Trophoblast cell (in vitro differentiated cells and primary cell): ENCODE measurements at regions not wholly inside any gene's neighbourhood (a gene's known extent, or its start where the extent isn't known, plus 50 kb on each side); places are given as distances from the start of the nearest gene placed in this dataset.
A peak's percentile ranks its signal among the peaks of the same experiment; 100 is the strongest.

Source experiments
- DNase-seq, 2 donors: peaks; one replicate each; pipeline ENCODE4 v3.0.0-alpha.2; 2016
- H2AFZ ChIP-seq: 2 replicates; pipeline ENCODE4 v1.6.1; 2013; ENCODE audit warnings: low read length, moderate library complexity, mild to moderate bottlenecking; ENCODE audit not compliant: insufficient read depth, poor library complexity
- H2AK5ac ChIP-seq: 2 replicates; pipeline ENCODE4 v1.6.1; 2013; ENCODE audit warnings: mild to moderate bottlenecking, low read length
- H2BK120ac ChIP-seq: 2 replicates; pipeline ENCODE4 v1.6.1; 2013; ENCODE audit warnings: low read length, mild to moderate bottlenecking, moderate library complexity; ENCODE audit not compliant: insufficient read depth, poor library complexity
- H2BK12ac ChIP-seq: 2 replicates; pipeline ENCODE4 v1.6.1; 2013; ENCODE audit warnings: mild to moderate bottlenecking, low read length, moderate library complexity
- H2BK5ac ChIP-seq: 2 replicates; pipeline ENCODE4 v1.6.1; 2013; ENCODE audit warnings: low read length, low read depth, moderate library complexity, mild to moderate bottlenecking; ENCODE audit not compliant: poor library complexity
- H3K14ac ChIP-seq: 2 replicates; pipeline ENCODE4 v1.6.1; 2013; ENCODE audit warnings: mild to moderate bottlenecking, low read length
- H3K18ac ChIP-seq: 2 replicates; pipeline ENCODE4 v1.6.1; 2013; ENCODE audit warnings: mild to moderate bottlenecking, low read length
- H3K23ac ChIP-seq: 2 replicates; pipeline ENCODE4 v1.6.1; 2013; ENCODE audit warnings: low read length
- H3K27ac ChIP-seq: 2 replicates; pipeline ENCODE4 v1.5.1; 2013; ENCODE audit warnings: low read depth, mild to moderate bottlenecking, inconsistent platforms, low read length, moderate library complexity
- H3K27me3 ChIP-seq: 2 replicates; pipeline ENCODE4 v1.6.1; 2013; ENCODE audit warnings: inconsistent platforms, mild to moderate bottlenecking, low read length, moderate library complexity; ENCODE audit not compliant: insufficient read depth
- H3K36me3 ChIP-seq, 2 experiments: 1 replicate in 1 of 2; 2 replicates in 1 of 2; pipeline ENCODE4 v1.6.1; 2013; ENCODE audit warnings: low read length in 2 of 2, mild to moderate bottlenecking in 2 of 2, moderate library complexity in 1 of 2; ENCODE audit not compliant: insufficient read depth in 2 of 2, control insufficient read depth in 1 of 2
- H3K4ac ChIP-seq: 2 replicates; pipeline ENCODE4 v1.6.1; 2013; ENCODE audit warnings: low read depth, mild to moderate bottlenecking, low read length, moderate library complexity
- H3K4me1 ChIP-seq, 2 experiments: 1 replicate in 1 of 2; 2 replicates in 1 of 2; pipeline ENCODE4 v1.6.1; 2013; ENCODE audit warnings: low read length in 2 of 2, mild to moderate bottlenecking in 2 of 2, moderate library complexity in 1 of 2; ENCODE audit not compliant: insufficient read depth in 2 of 2, control insufficient read depth in 1 of 2
- H3K4me2 ChIP-seq: 2 replicates; pipeline ENCODE4 v1.6.1; 2013; ENCODE audit warnings: inconsistent platforms, mild to moderate bottlenecking, low read length, moderate library complexity
- H3K4me3 ChIP-seq: 2 replicates; pipeline ENCODE4 v1.5.1; 2013; ENCODE audit warnings: mild to moderate bottlenecking, low read depth, low read length, inconsistent platforms
- H3K79me1 ChIP-seq: one replicate; pipeline ENCODE4 v1.6.1; 2013; ENCODE audit warnings: low read length
- H3K79me2 ChIP-seq: 2 replicates; pipeline ENCODE4 v1.6.1; 2013; ENCODE audit warnings: low read length, mild to moderate bottlenecking; ENCODE audit not compliant: control insufficient read depth, insufficient read depth, poor library complexity
- H3K9ac ChIP-seq: 2 replicates; pipeline ENCODE4 v1.6.1; 2013; ENCODE audit warnings: mild to moderate bottlenecking, low read length
- H3K9me3 ChIP-seq: 2 replicates; pipeline ENCODE4 v1.6.1; 2013; ENCODE audit warnings: low read depth, mild to moderate bottlenecking, control low read depth, inconsistent platforms, low read length; ENCODE audit not compliant: insufficient read depth
- H4K12ac ChIP-seq: 2 replicates; pipeline ENCODE4 v1.6.1; 2013; ENCODE audit warnings: low read depth, mild to moderate bottlenecking, low read length, moderate library complexity
- H4K8ac ChIP-seq: 2 replicates; pipeline ENCODE4 v1.6.1; 2013; ENCODE audit warnings: low read depth, mild to moderate bottlenecking, low read length, moderate library complexity
- H4K91ac ChIP-seq: one replicate; pipeline ENCODE4 v1.6.1; 2013; ENCODE audit warnings: low read depth, mild to moderate bottlenecking, low read length, moderate library complexity
- WGBS: extraction: QIAGEN DNeasy Blood & Tissue Kit; methylation state at CpG from one replicate; pipeline ENCODE4 v1.1.7; 2013; ENCODE audit warnings: missing lambda C conversion rate; ENCODE audit not compliant: insufficient read length, insufficient coverage; ENCODE audit errors: extremely low coverage; 5-methylcytosine and 5-hydroxymethylcytosine counted together

DNA sequence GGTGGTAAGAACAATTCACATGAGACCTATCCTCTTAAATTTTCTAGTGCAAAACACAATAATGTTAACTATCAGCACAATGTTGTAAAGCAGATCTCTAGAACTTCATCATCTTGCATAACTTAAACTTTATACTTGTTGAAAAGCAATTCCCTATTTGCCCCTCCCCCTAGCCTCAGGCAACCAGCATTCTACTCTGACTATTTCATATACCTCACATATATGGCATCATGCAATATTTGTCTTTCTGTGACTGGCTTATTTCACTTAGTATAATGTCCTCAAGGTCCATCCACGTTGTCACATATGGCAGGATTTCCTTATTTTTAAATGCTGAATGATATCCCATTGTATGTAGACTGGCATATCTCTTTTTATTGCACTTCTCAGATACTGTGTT is 86.5 kb downstream of the STRADB start:
- Histone ChIP-seq H4K12ac (no peak overlapping the region), H3K14ac (no peak overlapping the region), H2AFZ (no peak overlapping the region), H4K91ac (no peak overlapping the region), H3K9me3 (no peaks in the 10 kb centered on the region), H3K79me2 (no peaks in the 10 kb centered on the region), H3K27me3 (no peaks in the 10 kb centered on the region), H3K9ac (no peak overlapping the region), H3K4me2 (no peak overlapping the region), H3K27ac (no peak overlapping the region), H4K8ac (no peak overlapping the region), H3K79me1 (no peaks in the 10 kb centered on the region), H2AK5ac (no peak overlapping the region), H3K18ac (no peak overlapping the region), H2BK12ac (no peak overlapping the region), H3K4me1 (no peaks in the 10 kb centered on the region), H3K36me3 (no peaks in the 10 kb centered on the region), H2BK120ac (no peak overlapping the region), H3K23ac (no peak overlapping the region), H2BK5ac (no peak overlapping the region), H3K4ac (no peak overlapping the region), H3K4me3 (no peak overlapping the region)
- peak; percentile 11 to 69 for DNase-seq
- WGBS, result no CpG with 5 or more reads among the region's 1 CpG

DNA sequence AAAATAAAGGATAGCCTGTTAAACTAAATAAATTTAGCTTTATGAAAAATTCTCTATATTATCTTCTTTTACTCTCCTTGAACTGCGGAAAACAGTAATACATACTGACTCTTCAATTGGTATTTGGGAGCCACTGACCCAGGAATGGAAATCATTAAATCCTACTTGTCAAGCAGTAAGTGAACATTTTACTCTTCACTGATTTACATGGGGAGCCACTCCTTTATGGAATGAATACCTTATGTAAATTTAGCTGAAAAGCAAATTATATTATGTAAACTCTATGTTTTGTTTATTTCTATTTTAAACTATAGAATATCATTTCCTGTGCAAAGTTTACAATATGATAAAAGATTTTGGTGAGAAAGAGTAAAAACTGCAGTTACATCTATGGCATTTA is 85.2 kb downstream of the STRADB start:
- no peak overlapping the region for H3K18ac ChIP-seq
- H3K4me3 ChIP-seq, result no peak overlapping the region
- no peak overlapping the region for H3K9ac ChIP-seq
- no peaks in the 10 kb centered on the region for H3K9me3 ChIP-seq
- H2AK5ac ChIP-seq, result no peak overlapping the region
- H3K4ac ChIP-seq, result no peak overlapping the region
- no peak overlapping the region for H3K4me2 ChIP-seq
- H2BK12ac ChIP-seq, result no peak overlapping the region
- H3K79me2 ChIP-seq, result no peaks in the 10 kb centered on the region
- H4K8ac ChIP-seq, result no peak overlapping the region
- H3K27me3 ChIP-seq, result no peaks in the 10 kb centered on the region
- no peak overlapping the region for H4K12ac ChIP-seq
- no peak overlapping the region for H3K14ac ChIP-seq
- H2BK120ac ChIP-seq, result no peak overlapping the region
- no peaks in the 10 kb centered on the region for H3K36me3 ChIP-seq
- no peak overlapping the region for H3K23ac ChIP-seq
- no peak for DNase-seq
- no peak overlapping the region for H4K91ac ChIP-seq
- no peaks in the 10 kb centered on the region for H3K79me1 ChIP-seq
- no CpG with 5 or more reads among the region's 1 CpG for WGBS
- no peak overlapping the region for H2BK5ac ChIP-seq
- H3K4me1 ChIP-seq, result no peaks in the 10 kb centered on the region
- H3K27ac ChIP-seq, result no peak overlapping the region
- H2AFZ ChIP-seq, result no peak overlapping the region

DNA sequence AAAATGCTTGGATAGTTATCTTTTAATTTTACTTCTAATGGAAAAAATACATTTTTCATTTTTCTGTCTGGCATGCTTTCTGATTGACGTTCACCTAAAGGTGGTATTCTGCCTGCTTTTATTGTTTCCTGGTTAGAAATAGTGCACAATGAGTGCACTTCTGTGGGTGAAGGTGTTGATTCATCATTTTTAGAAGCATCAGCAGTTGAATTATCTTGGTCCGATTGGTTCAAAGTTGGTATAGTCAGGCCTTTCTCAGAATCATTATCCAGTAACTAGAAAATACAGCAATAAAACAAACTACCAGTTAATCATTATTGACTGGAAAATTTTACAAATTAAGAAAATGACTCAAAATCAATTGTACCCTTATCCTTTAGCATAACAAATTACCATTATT is 84.5 kb downstream of the STRADB start:
- H3K4me3 ChIP-seq, result no peak overlapping the region
- H3K9ac ChIP-seq, result no peak overlapping the region
- no peak overlapping the region for H4K91ac ChIP-seq
- no peak overlapping the region for H2AFZ ChIP-seq
- no peaks in the 10 kb centered on the region for H3K9me3 ChIP-seq
- H2BK5ac ChIP-seq, result no peak overlapping the region
- no peak overlapping the region for H2AK5ac ChIP-seq
- WGBS, result no CpG with 5 or more reads among the region's 2 CpGs
- H3K4me2 ChIP-seq, result no peak overlapping the region
- no peak overlapping the region for H2BK12ac ChIP-seq
- H3K23ac ChIP-seq, result no peak overlapping the region
- no peaks in the 10 kb centered on the region for H3K4me1 ChIP-seq
- no peaks in the 10 kb centered on the region for H3K27me3 ChIP-seq
- no peaks in the 10 kb centered on the region for H3K79me2 ChIP-seq
- H2BK120ac ChIP-seq, result no peak overlapping the region
- H3K14ac ChIP-seq, result no peak overlapping the region
- DNase-seq, result no peak
- no peak overlapping the region for H3K27ac ChIP-seq
- H3K79me1 ChIP-seq, result no peaks in the 10 kb centered on the region
- H3K4ac ChIP-seq, result no peak overlapping the region
- H3K36me3 ChIP-seq, result no peaks in the 10 kb centered on the region
- H3K18ac ChIP-seq, result no peak overlapping the region
- H4K8ac ChIP-seq, result no peak overlapping the region
- no peak overlapping the region for H4K12ac ChIP-seq

DNA sequence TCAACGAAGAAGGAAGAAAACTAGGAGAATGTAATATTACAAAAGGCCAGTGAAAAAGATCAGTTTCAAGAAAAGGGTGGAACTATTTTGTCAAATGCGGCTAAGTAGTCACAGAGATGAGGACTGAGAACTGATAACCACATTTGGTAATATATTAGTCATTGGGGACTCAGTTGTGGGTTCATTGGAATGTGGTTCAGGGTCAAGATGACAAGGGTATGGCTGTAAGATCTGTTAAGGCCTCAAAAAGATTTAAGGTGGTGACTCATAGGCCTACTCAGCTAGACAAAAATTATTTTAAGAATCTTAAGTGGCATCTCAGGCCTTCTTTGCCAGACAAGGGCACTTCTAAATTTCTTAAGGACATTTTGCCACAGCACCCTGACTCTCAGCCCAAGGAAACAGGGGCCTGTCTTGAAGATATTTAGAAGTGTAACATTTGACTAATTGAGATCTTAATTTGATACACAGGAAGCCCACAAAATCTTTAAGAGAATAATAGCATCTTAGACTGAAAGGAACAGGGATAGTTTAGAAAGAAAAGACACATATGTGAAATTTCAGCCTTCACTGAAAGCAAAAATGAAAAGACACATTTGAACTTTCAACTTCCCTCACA is 81.3 kb downstream of the STRADB start:
- no peak overlapping the region for H2AFZ ChIP-seq
- no peak overlapping the region for H2BK5ac ChIP-seq
- H3K27me3 ChIP-seq, result no peaks in the 10 kb centered on the region
- no peak overlapping the region for H3K4me2 ChIP-seq
- no peak overlapping the region for H3K27ac ChIP-seq
- no peak overlapping the region for H3K4me3 ChIP-seq
- no peaks in the 10 kb centered on the region for H3K79me2 ChIP-seq
- H4K12ac ChIP-seq, result no peak overlapping the region
- no peak overlapping the region for H3K18ac ChIP-seq
- H2BK120ac ChIP-seq, result no peak overlapping the region
- no peak overlapping the region for H3K4ac ChIP-seq
- no peak overlapping the region for H3K23ac ChIP-seq
- no CpG with 5 or more reads among the region's 2 CpGs for WGBS
- DNase-seq, result peak; percentile 69 to 96
- H3K36me3 ChIP-seq, result no peaks in the 10 kb centered on the region
- no peak overlapping the region for H3K14ac ChIP-seq
- no peak overlapping the region for H4K8ac ChIP-seq
- H3K79me1 ChIP-seq, result no peaks in the 10 kb centered on the region
- H2BK12ac ChIP-seq, result no peak overlapping the region
- no peak overlapping the region for H2AK5ac ChIP-seq
- no peak overlapping the region for H3K9ac ChIP-seq
- H3K4me1 ChIP-seq, result no peaks in the 10 kb centered on the region
- H3K9me3 ChIP-seq, result no peaks in the 10 kb centered on the region
- H4K91ac ChIP-seq, result no peak overlapping the region
